Panc1 (cell line): ENCODE measurements at regions not wholly inside any gene's neighbourhood (a gene's known extent, or its start where the extent isn't known, plus 50 kb on each side); places are given as distances from the start of the nearest gene placed in this dataset.

ENCODE experiments used
- CTCF ChIP-seq: fragments of 450-650 bp; IDR thresholded peaks from 2 replicates; pipeline ENCODE4 v1.5.1; 2017; ENCODE audit warnings: mild to moderate bottlenecking
- POLR2AphosphoS5 ChIP-seq: IDR thresholded peaks from 2 replicates; pipeline ENCODE4 v1.6.1; 2012; ENCODE audit warnings: mild to moderate bottlenecking, low read depth, low read length, moderate library complexity

DNA sequence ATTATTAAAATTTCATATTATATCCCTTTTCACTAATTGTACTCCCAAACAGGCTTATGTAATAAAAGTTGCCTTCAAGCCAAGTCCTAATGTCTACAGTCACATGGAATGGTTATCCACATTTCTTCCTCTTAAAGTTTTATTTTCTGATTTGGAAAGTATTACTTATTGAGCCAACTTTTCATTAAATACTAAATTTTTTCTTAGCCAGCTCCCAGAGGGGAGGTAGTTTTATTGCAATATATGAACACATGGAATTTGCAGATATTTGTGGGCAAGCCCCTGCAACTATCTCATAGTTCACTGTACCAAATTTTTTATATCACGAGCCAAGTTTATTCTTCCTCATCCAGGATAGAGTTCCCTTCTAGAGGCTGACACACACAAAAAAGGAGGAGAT, 332.8 kb upstream of the PTGER4 start:
- TF ChIP-seq CTCF (no peak), POLR2AphosphoS5 (no peak)
